ENCODE measurements at regions not wholly inside any gene's neighbourhood (a gene's known extent, or its start where the extent isn't known, plus 50 kb on each side); places are given as distances from the start of the nearest gene placed in this dataset.
"Not testable (repeated sequence)": the region's sequence is repeated elsewhere in the genome, so short reads cannot be mapped to it uniquely, and the experiment has no call there.

DNA sequence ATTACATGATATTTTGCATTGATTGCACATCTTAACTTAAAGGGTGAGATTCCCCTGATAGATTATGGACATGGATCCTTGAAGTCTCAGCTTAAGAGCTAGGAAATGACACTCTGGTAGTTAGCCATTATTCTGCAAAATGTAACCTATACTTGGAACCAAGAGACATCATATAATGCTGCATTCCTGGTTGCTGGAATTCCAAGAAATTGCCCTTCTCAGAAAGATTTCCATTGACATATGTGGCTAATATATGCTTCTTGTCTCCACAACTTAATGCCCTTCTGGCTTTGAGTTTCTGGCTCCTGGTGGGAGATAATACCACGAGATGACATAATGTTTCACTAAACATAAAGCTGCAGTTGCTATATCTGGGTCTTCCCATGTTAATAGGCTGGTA, 204.4 kb upstream of the TRPC4 start:
- Histone ChIP-seq H3K4me1 (ENCODE audit: insufficient read depth, low read length) (no peaks in the 10 kb centered on the region), H3K9me3 (ENCODE audit: insufficient read depth, low read length, severe bottlenecking) (no peaks in the 10 kb centered on the region), H2AFZ (ENCODE audit: low read depth, low read length) (no peak overlapping the region), H3K79me2 (ENCODE audit: insufficient read depth, low read length) (no peaks in the 10 kb centered on the region), H3K36me3 (ENCODE audit: insufficient read depth, low read length) (no peaks in the 10 kb centered on the region), H3K4me3 (ENCODE audit: low read depth in 1 of 2, low read length in 2 of 2) (no peak overlapping the region), H4K20me1 (ENCODE audit: insufficient read depth, low read length) (no peaks in the 10 kb centered on the region), H3K27ac (ENCODE audit: low read length) (no peak overlapping the region), H3K27me3 (ENCODE audit: insufficient read depth, low read length, poor library complexity) (no peaks in the 10 kb centered on the region), H3K9ac (ENCODE audit: low read depth, low read length) (no peak overlapping the region), H3K4me2 (ENCODE audit: insufficient read depth, low read length) (no peak overlapping the region)
- ATAC-seq (ENCODE audit: insufficient read depth, low read depth) (no peak), DNase-seq (no peak)
- TF ChIP-seq, protein P1, sequence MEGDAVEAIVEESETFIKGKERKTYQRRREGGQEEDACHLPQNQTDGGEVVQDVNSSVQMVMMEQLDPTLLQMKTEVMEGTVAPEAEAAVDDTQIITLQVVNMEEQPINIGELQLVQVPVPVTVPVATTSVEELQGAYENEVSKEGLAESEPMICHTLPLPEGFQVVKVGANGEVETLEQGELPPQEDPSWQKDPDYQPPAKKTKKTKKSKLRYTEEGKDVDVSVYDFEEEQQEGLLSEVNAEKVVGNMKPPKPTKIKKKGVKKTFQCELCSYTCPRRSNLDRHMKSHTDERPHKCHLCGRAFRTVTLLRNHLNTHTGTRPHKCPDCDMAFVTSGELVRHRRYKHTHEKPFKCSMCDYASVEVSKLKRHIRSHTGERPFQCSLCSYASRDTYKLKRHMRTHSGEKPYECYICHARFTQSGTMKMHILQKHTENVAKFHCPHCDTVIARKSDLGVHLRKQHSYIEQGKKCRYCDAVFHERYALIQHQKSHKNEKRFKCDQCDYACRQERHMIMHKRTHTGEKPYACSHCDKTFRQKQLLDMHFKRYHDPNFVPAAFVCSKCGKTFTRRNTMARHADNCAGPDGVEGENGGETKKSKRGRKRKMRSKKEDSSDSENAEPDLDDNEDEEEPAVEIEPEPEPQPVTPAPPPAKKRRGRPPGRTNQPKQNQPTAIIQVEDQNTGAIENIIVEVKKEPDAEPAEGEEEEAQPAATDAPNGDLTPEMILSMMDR (IDR thresholded peaks at IDR 0.05; ENCODE audit: borderline replicate concordance, extremely low read depth, low read length, poor library complexity, severe bottlenecking): no peak
- TF ChIP-seq EZH2 (IDR thresholded peaks at IDR 0.05; ENCODE audit: borderline replicate concordance, low read depth, low read length, severe bottlenecking): no peak

DNA sequence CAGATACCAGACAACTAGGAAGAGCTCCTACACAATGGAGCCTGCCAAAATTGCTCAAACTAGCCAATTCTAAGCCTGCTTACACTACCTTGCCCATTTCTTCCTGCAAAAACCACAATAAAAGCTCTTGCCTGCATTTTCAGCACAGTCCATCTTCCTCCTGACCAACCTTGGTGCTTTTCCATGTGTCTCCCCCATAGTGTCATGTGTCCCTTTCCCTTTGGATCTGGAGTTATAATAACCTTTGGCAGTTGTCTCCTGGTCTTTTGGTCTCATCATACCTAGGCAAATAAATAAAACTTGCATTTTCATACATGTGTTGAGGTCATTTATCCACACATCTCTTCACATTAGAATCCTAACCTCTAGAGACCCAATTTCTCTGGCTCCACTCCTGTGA, 203.1 kb upstream of the TRPC4 start:
- Histone ChIP-seq H3K9ac (ENCODE audit: low read depth, low read length) (no peak overlapping the region), H3K27me3 (ENCODE audit: insufficient read depth, low read length, poor library complexity) (no peaks in the 10 kb centered on the region), H3K4me1 (ENCODE audit: insufficient read depth, low read length) (no peaks in the 10 kb centered on the region), H3K9me3 (ENCODE audit: insufficient read depth, low read length, severe bottlenecking) (no peaks in the 10 kb centered on the region), H3K4me2 (ENCODE audit: insufficient read depth, low read length) (no peak overlapping the region), H3K79me2 (ENCODE audit: insufficient read depth, low read length) (no peaks in the 10 kb centered on the region), H3K4me3 (ENCODE audit: low read depth in 1 of 2, low read length in 2 of 2) (no peak overlapping the region), H2AFZ (ENCODE audit: low read depth, low read length) (no peak overlapping the region), H3K27ac (ENCODE audit: low read length) (no peak overlapping the region), H4K20me1 (ENCODE audit: insufficient read depth, low read length) (no peaks in the 10 kb centered on the region), H3K36me3 (ENCODE audit: insufficient read depth, low read length) (no peaks in the 10 kb centered on the region)
- no peak for DNase-seq
- no peak for TF ChIP-seq EZH2 (IDR thresholded peaks at IDR 0.05; ENCODE audit: borderline replicate concordance, low read depth, low read length, severe bottlenecking)
- no peak for ATAC-seq (ENCODE audit: insufficient read depth, low read depth)

DNA sequence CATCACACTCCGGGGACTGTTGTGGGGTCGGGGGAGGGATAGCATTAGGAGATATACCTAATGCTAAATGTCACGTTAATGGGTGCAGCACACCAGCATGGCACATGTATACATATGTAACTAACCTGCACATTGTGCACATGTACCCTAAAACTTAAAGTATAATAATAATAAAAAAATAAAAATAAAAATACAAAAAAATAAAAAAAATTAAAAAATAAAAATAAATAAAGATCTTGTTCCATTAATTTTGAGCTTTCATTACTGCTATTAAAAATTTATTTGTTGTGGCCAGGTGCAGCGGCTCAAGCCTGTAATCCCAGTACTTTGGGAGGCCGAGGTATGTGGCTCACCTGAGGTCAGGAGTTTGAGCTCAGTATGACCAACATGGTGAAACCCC, 201.8 kb upstream of the TRPC4 start:
- ATAC-seq (ENCODE audit: insufficient read depth, low read depth); H3K4me1 ChIP-seq (ENCODE audit: insufficient read depth, low read length); H3K4me3 ChIP-seq (ENCODE audit: low read depth in 1 of 2, low read length in 2 of 2); H3K9ac ChIP-seq (ENCODE audit: low read depth, low read length); H3K36me3 ChIP-seq (ENCODE audit: insufficient read depth, low read length); H3K4me2 ChIP-seq (ENCODE audit: insufficient read depth, low read length); H2AFZ ChIP-seq (ENCODE audit: low read depth, low read length); H3K9me3 ChIP-seq (ENCODE audit: insufficient read depth, low read length, severe bottlenecking); H3K79me2 ChIP-seq (ENCODE audit: insufficient read depth, low read length); H3K27ac ChIP-seq (ENCODE audit: low read length); H3K27me3 ChIP-seq (ENCODE audit: insufficient read depth, low read length, poor library complexity); DNase-seq; H4K20me1 ChIP-seq (ENCODE audit: insufficient read depth, low read length): not testable (repeated sequence)

DNA sequence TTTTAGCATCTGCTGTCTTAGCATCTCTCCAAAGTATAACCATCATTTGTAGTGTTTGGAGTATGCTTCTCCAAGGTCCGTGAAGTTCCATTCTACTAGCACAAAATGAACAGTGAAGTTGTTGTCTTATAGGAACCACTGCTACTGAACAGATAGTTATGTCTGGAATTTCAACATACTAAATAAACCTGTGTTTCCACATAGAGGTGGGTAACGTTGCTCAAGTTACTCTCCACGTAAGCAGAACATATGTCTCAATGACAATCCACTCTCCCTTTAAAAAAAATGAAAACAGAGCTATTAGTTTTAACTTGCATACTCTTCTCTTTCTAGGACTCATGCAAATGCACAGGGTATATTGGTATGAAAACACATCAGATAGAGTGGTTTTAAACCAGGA, 184.3 kb upstream of the TRPC4 start:
- TF ChIP-seq, protein P1 (IDR thresholded peaks at IDR 0.05; ENCODE audit: borderline replicate concordance, extremely low read depth, low read length, poor library complexity, severe bottlenecking): no peak
- TF ChIP-seq EZH2 (IDR thresholded peaks at IDR 0.05; ENCODE audit: borderline replicate concordance, low read depth, low read length, severe bottlenecking): no peak
- H3K4me2 ChIP-seq (ENCODE audit: insufficient read depth, low read length): no peak overlapping the region
- no peaks in the 10 kb centered on the region for H3K27me3 ChIP-seq (ENCODE audit: insufficient read depth, low read length, poor library complexity)
- H3K27ac ChIP-seq (ENCODE audit: low read length): no peak overlapping the region
- H3K4me1 ChIP-seq (ENCODE audit: insufficient read depth, low read length): no peaks in the 10 kb centered on the region
- H3K79me2 ChIP-seq (ENCODE audit: insufficient read depth, low read length): no peaks in the 10 kb centered on the region
- no peak overlapping the region for H3K4me3 ChIP-seq (ENCODE audit: low read depth in 1 of 2, low read length in 2 of 2)
- H4K20me1 ChIP-seq (ENCODE audit: insufficient read depth, low read length): no peaks in the 10 kb centered on the region
- H2AFZ ChIP-seq (ENCODE audit: low read depth, low read length): no peak overlapping the region
- DNase-seq: no peak
- H3K9me3 ChIP-seq (ENCODE audit: insufficient read depth, low read length, severe bottlenecking): no peaks in the 10 kb centered on the region
- H3K9ac ChIP-seq (ENCODE audit: low read depth, low read length): no peak overlapping the region
- ATAC-seq (ENCODE audit: insufficient read depth, low read depth): no peak
- no peaks in the 10 kb centered on the region for H3K36me3 ChIP-seq (ENCODE audit: insufficient read depth, low read length)

Data from DND-41 (cell line).